ENCODE measurements at regions not wholly inside any gene's neighbourhood (a gene's known extent, or its start where the extent isn't known, plus 50 kb on each side); places are given as distances from the start of the nearest gene placed in this dataset.

DNA sequence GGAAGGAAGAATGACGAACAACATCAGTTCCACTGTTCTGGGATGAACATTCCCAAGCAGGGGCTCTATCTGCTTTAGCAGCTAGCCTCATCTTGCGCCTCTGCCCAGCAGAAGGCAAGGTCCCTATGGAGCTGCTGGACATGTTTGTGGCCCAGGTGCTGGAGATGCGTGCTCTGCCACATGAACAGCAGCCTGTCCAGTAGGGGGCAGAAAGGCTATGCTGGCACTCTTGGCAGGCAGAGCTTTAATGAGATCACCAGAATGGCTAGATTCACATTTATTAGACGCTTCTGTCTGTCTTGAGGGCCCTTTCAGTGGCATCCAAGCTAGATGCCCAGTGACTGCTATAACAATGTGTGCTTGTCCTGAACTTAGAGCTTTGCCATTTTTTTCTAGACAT, 1826.0 kb downstream of the STIM2 start:
- no peak for TF ChIP-seq ELF1 (IDR thresholded peaks at IDR 0.05)
- peak; percentile 61 for TF ChIP-seq CTCF (IDR thresholded peaks at IDR 0.05)
- TF ChIP-seq JUND (IDR thresholded peaks at IDR 0.05) = no peak
- no peak for TF ChIP-seq POLR2AphosphoS5 (IDR thresholded peaks at IDR 0.05; ENCODE audit: low read depth, low read length)
- TF ChIP-seq, protein P1, sequence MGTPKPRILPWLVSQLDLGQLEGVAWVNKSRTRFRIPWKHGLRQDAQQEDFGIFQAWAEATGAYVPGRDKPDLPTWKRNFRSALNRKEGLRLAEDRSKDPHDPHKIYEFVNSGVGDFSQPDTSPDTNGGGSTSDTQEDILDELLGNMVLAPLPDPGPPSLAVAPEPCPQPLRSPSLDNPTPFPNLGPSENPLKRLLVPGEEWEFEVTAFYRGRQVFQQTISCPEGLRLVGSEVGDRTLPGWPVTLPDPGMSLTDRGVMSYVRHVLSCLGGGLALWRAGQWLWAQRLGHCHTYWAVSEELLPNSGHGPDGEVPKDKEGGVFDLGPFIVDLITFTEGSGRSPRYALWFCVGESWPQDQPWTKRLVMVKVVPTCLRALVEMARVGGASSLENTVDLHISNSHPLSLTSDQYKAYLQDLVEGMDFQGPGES (IDR thresholded peaks at IDR 0.05; ENCODE audit: low read depth, low read length) = no peak
- no peak for TF ChIP-seq RFX5 (IDR thresholded peaks at IDR 0.05; ENCODE audit: low read length)
- TF ChIP-seq MEF2A (IDR thresholded peaks at IDR 0.05; ENCODE audit: borderline replicate concordance, low read depth) = no peak
- no peak for TF ChIP-seq EZH2phosphoT487 (IDR thresholded peaks at IDR 0.05; ENCODE audit: borderline replicate concordance, low read depth)
- no peak for TF ChIP-seq NFIC (IDR thresholded peaks at IDR 0.05; ENCODE audit: borderline replicate concordance)
- no peak for TF ChIP-seq USF1 (IDR thresholded peaks at IDR 0.05; ENCODE audit: borderline replicate concordance, low read depth)

All from SK-N-SH (cell line).